ENCODE measurements at regions not wholly inside any gene's neighbourhood (a gene's known extent, or its start where the extent isn't known, plus 50 kb on each side); places are given as distances from the start of the nearest gene placed in this dataset.
"Not testable (repeated sequence)": the region's sequence is repeated elsewhere in the genome, so short reads cannot be mapped to it uniquely, and the experiment has no call there.

- DNase-seq (ENCODE audit: low read depth) = no peak
These were observed 494.4 kb downstream of the CDH9 start for GRCh38 chr5:26543987-26544386.

- no peak for DNase-seq (ENCODE audit: low read depth)
These were observed 500.2 kb downstream of the CDH9 start for GRCh38 chr5:26538226-26538625.

- no peak for DNase-seq (ENCODE audit: low read depth)
These were observed 503.2 kb downstream of the CDH9 start for GRCh38 chr5:26535215-26535614.

GRCh38 chr5:26530305-26530704, 508.1 kb downstream of the CDH9 start:
- no peak for DNase-seq (ENCODE audit: low read depth)

GRCh38 chr5:26519245-26519644, 519.1 kb downstream of the CDH9 start:
- no peak for DNase-seq (ENCODE audit: low read depth)

GRCh38 chr5:26518065-26518464, 520.3 kb downstream of the CDH9 start:
- no peak for DNase-seq (ENCODE audit: low read depth)

- no peak for DNase-seq (ENCODE audit: low read depth)
These were observed 539.4 kb downstream of the CDH9 start for GRCh38 chr5:26498972-26499371.

- no peak for DNase-seq (ENCODE audit: low read depth)
These were observed 542.9 kb downstream of the CDH9 start for GRCh38 chr5:26495437-26495836.

GRCh38 chr5:26492906-26493459, 545.4 kb downstream of the CDH9 start:
- no peak for DNase-seq (ENCODE audit: low read depth)

- DNase-seq (ENCODE audit: low read depth) = no peak
These were observed 550.8 kb downstream of the CDH9 start for GRCh38 chr5:26487553-26487952.

- no peak for DNase-seq (ENCODE audit: low read depth)
These were observed 551.8 kb downstream of the CDH9 start for GRCh38 chr5:26486631-26487030.

- not testable (repeated sequence) for DNase-seq (ENCODE audit: low read depth)
These were observed 553.1 kb downstream of the CDH9 start for GRCh38 chr5:26485146-26485860.

GRCh38 chr5:26482810-26483375, 555.5 kb downstream of the CDH9 start:
- DNase-seq (ENCODE audit: low read depth) = peak; percentile 30

- no peak for DNase-seq (ENCODE audit: low read depth)
These were observed 556.1 kb downstream of the CDH9 start for GRCh38 chr5:26482076-26482809.

GRCh38 chr5:26470439-26470838, 567.9 kb downstream of the CDH9 start:
- DNase-seq (ENCODE audit: low read depth) = no peak

- DNase-seq (ENCODE audit: low read depth) = no peak
These were observed 599.3 kb downstream of the CDH9 start for GRCh38 chr5:26439121-26439520.

GRCh38 chr5:26434688-26435087, 603.7 kb downstream of the CDH9 start:
- no peak for DNase-seq (ENCODE audit: low read depth)

- no peak for DNase-seq (ENCODE audit: low read depth)
These were observed 606.0 kb downstream of the CDH9 start for GRCh38 chr5:26432386-26432785.

GRCh38 chr5:26430323-26430722, 608.1 kb downstream of the CDH9 start:
- no peak for DNase-seq (ENCODE audit: low read depth)

GRCh38 chr5:26427281-26427680, 611.1 kb downstream of the CDH9 start:
- DNase-seq (ENCODE audit: low read depth) = no peak

- no peak for DNase-seq (ENCODE audit: low read depth)
These were observed 618.4 kb downstream of the CDH9 start for GRCh38 chr5:26419987-26420386.

GRCh38 chr5:26416911-26417310, 621.5 kb downstream of the CDH9 start:
- DNase-seq (ENCODE audit: low read depth) = no peak

Data from iris pigment epithelial cell (primary cell).